GM12878 (cell line): ENCODE measurements at regions not wholly inside any gene's neighbourhood (a gene's known extent, or its start where the extent isn't known, plus 50 kb on each side); places are given as distances from the start of the nearest gene placed in this dataset.

Experiments used
- CREB1 ChIP-seq: IDR thresholded peaks from 2 replicates; pipeline ENCODE4 v1.6.1; 2012; ENCODE audit warnings: low read depth, mild to moderate bottlenecking, inconsistent platforms
- IKZF2 ChIP-seq, 2 experiments: fragments of 450-650 bp; IDR thresholded peaks; 2 replicates each; pipeline ENCODE4 v1.6.1; 2017; ENCODE audit warnings: mild to moderate bottlenecking in 2 of 2, moderate library complexity in 2 of 2
- MEF2B ChIP-seq: fragments of 450-650 bp; IDR thresholded peaks from 2 replicates; pipeline ENCODE4 v1.6.1; 2018; ENCODE audit warnings: mild to moderate bottlenecking, moderate library complexity; ENCODE audit not compliant: partially characterized antibody, poor library complexity, severe bottlenecking
- MTA2 ChIP-seq: fragments of 450-650 bp; IDR thresholded peaks from 2 replicates; pipeline ENCODE4 v1.6.1; 2016; ENCODE audit warnings: low read depth, mild to moderate bottlenecking, moderate library complexity
- NFIC ChIP-seq: IDR thresholded peaks from 2 replicates; pipeline ENCODE4 v1.6.1; 2012; ENCODE audit warnings: low read depth, mild to moderate bottlenecking, inconsistent platforms, low read length, moderate library complexity
- POLR2A ChIP-seq: IDR thresholded peaks from 2 replicates; pipeline ENCODE4 v1.6.1; 2011; ENCODE audit warnings: low read depth, mild to moderate bottlenecking, low read length
- SIX5 ChIP-seq: IDR thresholded peaks from 2 replicates; pipeline ENCODE4 v1.6.1; 2011; ENCODE audit warnings: mild to moderate bottlenecking, low read depth, low read length, moderate library complexity; ENCODE audit not compliant: severe bottlenecking
- SP1 ChIP-seq: IDR thresholded peaks from one replicate; pipeline ENCODE4 v1.6.1; 2011; ENCODE audit warnings: low read depth, low read length
- YBX1 ChIP-seq: fragments of 450-650 bp; IDR thresholded peaks from 2 replicates; pipeline ENCODE4 v1.6.1; 2016; ENCODE audit warnings: antibody characterized with exemption
- TF ChIP-seq, protein P1 (sequence below), 3 experiments: IDR thresholded peaks in 2 of 3; conservative IDR thresholded peaks in 1 of 3; 2 replicates each; pipeline ENCODE4 v1.5.1; 2011; ENCODE audit warnings: low read depth in 3 of 3, low read length in 3 of 3, mild to moderate bottlenecking in 3 of 3, control low read depth in 2 of 3, moderate library complexity in 2 of 3, inconsistent platforms in 1 of 3, mixed read lengths in 1 of 3; ENCODE audit not compliant: control insufficient read depth in 2 of 3, insufficient read depth in 1 of 3; ENCODE audit errors: extremely low read depth in 1 of 3
- TF ChIP-seq, protein P2 (sequence below): IDR thresholded peaks from 2 replicates; pipeline ENCODE4 v1.6.1; 2012; ENCODE audit warnings: low read depth, low read length, improper control_type of control experiment
- TF ChIP-seq, protein P3 (sequence below): fragments of 450-650 bp; IDR thresholded peaks from 2 replicates; pipeline ENCODE4 v1.6.1; 2017; ENCODE audit warnings: mild to moderate bottlenecking
- TF ChIP-seq, protein P4 (sequence below): fragments of 150-350 bp; IDR thresholded peaks from 2 replicates; pipeline ENCODE4 v1.6.1; 2016; ENCODE audit warnings: low read depth, low read length
- TF ChIP-seq, protein P5 (sequence below): IDR thresholded peaks from 2 replicates; pipeline ENCODE4 v1.6.1; 2012; ENCODE audit warnings: low read length, inconsistent platforms

DNA sequence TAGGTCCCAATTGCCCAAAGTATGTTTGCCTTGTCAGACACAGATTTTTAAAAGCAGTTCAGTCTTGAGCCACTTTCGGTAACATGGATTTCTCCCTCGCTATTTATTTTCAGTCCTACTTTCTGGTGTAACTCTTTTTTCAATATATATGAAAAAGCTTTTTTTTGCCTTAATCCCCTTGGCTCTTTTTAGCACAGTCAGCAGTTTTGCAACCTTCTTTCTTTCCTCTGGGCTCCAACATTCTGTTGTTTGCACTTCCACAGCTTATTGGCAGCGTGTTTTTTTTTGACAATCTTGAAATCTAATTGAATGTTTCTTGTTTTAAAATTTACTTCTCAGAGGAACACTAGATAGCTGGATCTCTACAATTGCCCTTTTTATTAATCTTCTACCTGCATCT, 429.3 kb upstream of the NBEA start:
- TF ChIP-seq, protein P1, sequence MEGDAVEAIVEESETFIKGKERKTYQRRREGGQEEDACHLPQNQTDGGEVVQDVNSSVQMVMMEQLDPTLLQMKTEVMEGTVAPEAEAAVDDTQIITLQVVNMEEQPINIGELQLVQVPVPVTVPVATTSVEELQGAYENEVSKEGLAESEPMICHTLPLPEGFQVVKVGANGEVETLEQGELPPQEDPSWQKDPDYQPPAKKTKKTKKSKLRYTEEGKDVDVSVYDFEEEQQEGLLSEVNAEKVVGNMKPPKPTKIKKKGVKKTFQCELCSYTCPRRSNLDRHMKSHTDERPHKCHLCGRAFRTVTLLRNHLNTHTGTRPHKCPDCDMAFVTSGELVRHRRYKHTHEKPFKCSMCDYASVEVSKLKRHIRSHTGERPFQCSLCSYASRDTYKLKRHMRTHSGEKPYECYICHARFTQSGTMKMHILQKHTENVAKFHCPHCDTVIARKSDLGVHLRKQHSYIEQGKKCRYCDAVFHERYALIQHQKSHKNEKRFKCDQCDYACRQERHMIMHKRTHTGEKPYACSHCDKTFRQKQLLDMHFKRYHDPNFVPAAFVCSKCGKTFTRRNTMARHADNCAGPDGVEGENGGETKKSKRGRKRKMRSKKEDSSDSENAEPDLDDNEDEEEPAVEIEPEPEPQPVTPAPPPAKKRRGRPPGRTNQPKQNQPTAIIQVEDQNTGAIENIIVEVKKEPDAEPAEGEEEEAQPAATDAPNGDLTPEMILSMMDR (IDR thresholded peaks at IDR 0.05 in 2 of 3, conservative IDR thresholded peaks at IDR 0.05 in 1 of 3; ENCODE audit: control insufficient read depth in 2 of 3, extremely low read depth in 1 of 3, insufficient read depth in 1 of 3, low read depth in 3 of 3, low read length in 3 of 3), result no peak
- TF ChIP-seq, protein P2, sequence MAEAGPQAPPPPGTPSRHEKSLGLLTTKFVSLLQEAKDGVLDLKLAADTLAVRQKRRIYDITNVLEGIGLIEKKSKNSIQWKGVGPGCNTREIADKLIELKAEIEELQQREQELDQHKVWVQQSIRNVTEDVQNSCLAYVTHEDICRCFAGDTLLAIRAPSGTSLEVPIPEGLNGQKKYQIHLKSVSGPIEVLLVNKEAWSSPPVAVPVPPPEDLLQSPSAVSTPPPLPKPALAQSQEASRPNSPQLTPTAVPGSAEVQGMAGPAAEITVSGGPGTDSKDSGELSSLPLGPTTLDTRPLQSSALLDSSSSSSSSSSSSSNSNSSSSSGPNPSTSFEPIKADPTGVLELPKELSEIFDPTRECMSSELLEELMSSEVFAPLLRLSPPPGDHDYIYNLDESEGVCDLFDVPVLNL, result no peak
- no peak for TF ChIP-seq YBX1
- no peak for TF ChIP-seq MEF2B
- no peak for TF ChIP-seq SIX5
- TF ChIP-seq SP1, result no peak
- no peak for TF ChIP-seq CREB1
- no peak for TF ChIP-seq IKZF2 (IDR thresholded peaks at IDR 0.05)
- TF ChIP-seq, protein P3, sequence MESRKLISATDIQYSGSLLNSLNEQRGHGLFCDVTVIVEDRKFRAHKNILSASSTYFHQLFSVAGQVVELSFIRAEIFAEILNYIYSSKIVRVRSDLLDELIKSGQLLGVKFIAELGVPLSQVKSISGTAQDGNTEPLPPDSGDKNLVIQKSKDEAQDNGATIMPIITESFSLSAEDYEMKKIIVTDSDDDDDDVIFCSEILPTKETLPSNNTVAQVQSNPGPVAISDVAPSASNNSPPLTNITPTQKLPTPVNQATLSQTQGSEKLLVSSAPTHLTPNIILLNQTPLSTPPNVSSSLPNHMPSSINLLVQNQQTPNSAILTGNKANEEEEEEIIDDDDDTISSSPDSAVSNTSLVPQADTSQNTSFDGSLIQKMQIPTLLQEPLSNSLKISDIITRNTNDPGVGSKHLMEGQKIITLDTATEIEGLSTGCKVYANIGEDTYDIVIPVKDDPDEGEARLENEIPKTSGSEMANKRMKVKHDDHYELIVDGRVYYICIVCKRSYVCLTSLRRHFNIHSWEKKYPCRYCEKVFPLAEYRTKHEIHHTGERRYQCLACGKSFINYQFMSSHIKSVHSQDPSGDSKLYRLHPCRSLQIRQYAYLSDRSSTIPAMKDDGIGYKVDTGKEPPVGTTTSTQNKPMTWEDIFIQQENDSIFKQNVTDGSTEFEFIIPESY, result no peak
- TF ChIP-seq, protein P4, sequence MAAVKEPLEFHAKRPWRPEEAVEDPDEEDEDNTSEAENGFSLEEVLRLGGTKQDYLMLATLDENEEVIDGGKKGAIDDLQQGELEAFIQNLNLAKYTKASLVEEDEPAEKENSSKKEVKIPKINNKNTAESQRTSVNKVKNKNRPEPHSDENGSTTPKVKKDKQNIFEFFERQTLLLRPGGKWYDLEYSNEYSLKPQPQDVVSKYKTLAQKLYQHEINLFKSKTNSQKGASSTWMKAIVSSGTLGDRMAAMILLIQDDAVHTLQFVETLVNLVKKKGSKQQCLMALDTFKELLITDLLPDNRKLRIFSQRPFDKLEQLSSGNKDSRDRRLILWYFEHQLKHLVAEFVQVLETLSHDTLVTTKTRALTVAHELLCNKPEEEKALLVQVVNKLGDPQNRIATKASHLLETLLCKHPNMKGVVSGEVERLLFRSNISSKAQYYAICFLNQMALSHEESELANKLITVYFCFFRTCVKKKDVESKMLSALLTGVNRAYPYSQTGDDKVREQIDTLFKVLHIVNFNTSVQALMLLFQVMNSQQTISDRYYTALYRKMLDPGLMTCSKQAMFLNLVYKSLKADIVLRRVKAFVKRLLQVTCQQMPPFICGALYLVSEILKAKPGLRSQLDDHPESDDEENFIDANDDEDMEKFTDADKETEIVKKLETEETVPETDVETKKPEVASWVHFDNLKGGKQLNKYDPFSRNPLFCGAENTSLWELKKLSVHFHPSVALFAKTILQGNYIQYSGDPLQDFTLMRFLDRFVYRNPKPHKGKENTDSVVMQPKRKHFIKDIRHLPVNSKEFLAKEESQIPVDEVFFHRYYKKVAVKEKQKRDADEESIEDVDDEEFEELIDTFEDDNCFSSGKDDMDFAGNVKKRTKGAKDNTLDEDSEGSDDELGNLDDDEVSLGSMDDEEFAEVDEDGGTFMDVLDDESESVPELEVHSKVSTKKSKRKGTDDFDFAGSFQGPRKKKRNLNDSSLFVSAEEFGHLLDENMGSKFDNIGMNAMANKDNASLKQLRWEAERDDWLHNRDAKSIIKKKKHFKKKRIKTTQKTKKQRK, result no peak
- TF ChIP-seq MTA2, result no peak
- TF ChIP-seq, protein P5, sequence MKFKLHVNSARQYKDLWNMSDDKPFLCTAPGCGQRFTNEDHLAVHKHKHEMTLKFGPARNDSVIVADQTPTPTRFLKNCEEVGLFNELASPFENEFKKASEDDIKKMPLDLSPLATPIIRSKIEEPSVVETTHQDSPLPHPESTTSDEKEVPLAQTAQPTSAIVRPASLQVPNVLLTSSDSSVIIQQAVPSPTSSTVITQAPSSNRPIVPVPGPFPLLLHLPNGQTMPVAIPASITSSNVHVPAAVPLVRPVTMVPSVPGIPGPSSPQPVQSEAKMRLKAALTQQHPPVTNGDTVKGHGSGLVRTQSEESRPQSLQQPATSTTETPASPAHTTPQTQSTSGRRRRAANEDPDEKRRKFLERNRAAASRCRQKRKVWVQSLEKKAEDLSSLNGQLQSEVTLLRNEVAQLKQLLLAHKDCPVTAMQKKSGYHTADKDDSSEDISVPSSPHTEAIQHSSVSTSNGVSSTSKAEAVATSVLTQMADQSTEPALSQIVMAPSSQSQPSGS, result no peak
- no peak for TF ChIP-seq POLR2A
- no peak for TF ChIP-seq NFIC
